Effector memory CD4-positive, alpha-beta T cell (primary cell): ENCODE measurements at regions not wholly inside any gene's neighbourhood (a gene's known extent, or its start where the extent isn't known, plus 50 kb on each side); places are given as distances from the start of the nearest gene placed in this dataset.
"Not testable (repeated sequence)": the region's sequence is repeated elsewhere in the genome, so short reads cannot be mapped to it uniquely, and the experiment has no call there.

Experiments
- DNase-seq, 3 donors: peaks; one replicate each; pipeline ENCODE4 v3.0.0-alpha.2; 2020
- H3K27ac ChIP-seq: 2 replicates; pipeline ENCODE4 v1.7.0; 2013; ENCODE audit warnings: mild to moderate bottlenecking, low read length, moderate library complexity; ENCODE audit not compliant: insufficient read depth, poor library complexity, severe bottlenecking
- H3K27me3 ChIP-seq: replicated peaks from 2 replicates; pipeline ENCODE4 v1.7.0; 2013; ENCODE audit warnings: mild to moderate bottlenecking, low read length; ENCODE audit not compliant: insufficient read depth, control insufficient read depth, poor library complexity, severe bottlenecking
- H3K36me3 ChIP-seq: 2 replicates; pipeline ENCODE4 v1.7.0; 2013; ENCODE audit warnings: mild to moderate bottlenecking, low read length, moderate library complexity; ENCODE audit not compliant: control insufficient read depth, insufficient read depth
- H3K4me1 ChIP-seq: 2 replicates; pipeline ENCODE4 v1.7.0; 2013; ENCODE audit warnings: low read length, mild to moderate bottlenecking; ENCODE audit not compliant: control insufficient read depth, insufficient read depth, poor library complexity, severe bottlenecking
- H3K4me3 ChIP-seq: 2 replicates; pipeline ENCODE4 v1.7.0; 2013; ENCODE audit warnings: low read length, low read depth, mild to moderate bottlenecking; ENCODE audit not compliant: insufficient read depth, poor library complexity, severe bottlenecking
- H3K9me3 ChIP-seq: 2 replicates; pipeline ENCODE4 v1.7.0; 2013; ENCODE audit warnings: mild to moderate bottlenecking, low read length, moderate library complexity; ENCODE audit not compliant: control insufficient read depth

- H3K9me3 ChIP-seq, H3K27ac ChIP-seq, H3K4me3 ChIP-seq, H3K27me3 ChIP-seq, H3K36me3 ChIP-seq, H3K4me1 ChIP-seq, DNase-seq: not testable (repeated sequence)
These were observed 55.1 kb upstream of the CYRIA start for GRCh38 chr2:16720737-16721136.

DNA sequence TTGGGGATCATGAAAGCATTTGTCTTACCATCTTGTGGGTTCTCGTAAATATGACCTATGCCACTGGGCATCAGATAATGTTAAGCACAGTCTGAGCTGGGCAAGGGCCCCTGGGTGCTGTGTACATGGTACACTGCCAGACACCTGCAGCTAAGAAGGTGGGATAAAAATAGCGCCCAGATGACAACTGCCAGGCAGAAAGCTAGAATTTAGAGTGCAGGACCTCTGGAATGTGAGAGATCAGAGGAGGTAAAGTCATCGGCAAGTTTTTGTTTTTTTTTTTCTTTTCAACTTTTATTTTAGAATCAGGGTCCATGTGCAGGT is 53.8 kb upstream of the CYRIA start:
- Histone ChIP-seq H3K36me3 (no peaks in the 10 kb centered on the region), H3K4me1 (no peaks in the 10 kb centered on the region), H3K27me3 (no peaks in the 10 kb centered on the region), H3K27ac (no peak overlapping the region), H3K4me3 (no peak overlapping the region), H3K9me3 (no peaks in the 10 kb centered on the region)
- no peak for DNase-seq

- H3K27me3 ChIP-seq = no peaks in the 10 kb centered on the region
- DNase-seq = no peak
- no peak overlapping the region for H3K27ac ChIP-seq
- no peaks in the 10 kb centered on the region for H3K4me1 ChIP-seq
- H3K9me3 ChIP-seq = no peaks in the 10 kb centered on the region
- H3K4me3 ChIP-seq = no peak overlapping the region
- H3K36me3 ChIP-seq = no peaks in the 10 kb centered on the region
These were observed 53.2 kb upstream of the CYRIA start for GRCh38 chr2:16718576-16719484.

DNA sequence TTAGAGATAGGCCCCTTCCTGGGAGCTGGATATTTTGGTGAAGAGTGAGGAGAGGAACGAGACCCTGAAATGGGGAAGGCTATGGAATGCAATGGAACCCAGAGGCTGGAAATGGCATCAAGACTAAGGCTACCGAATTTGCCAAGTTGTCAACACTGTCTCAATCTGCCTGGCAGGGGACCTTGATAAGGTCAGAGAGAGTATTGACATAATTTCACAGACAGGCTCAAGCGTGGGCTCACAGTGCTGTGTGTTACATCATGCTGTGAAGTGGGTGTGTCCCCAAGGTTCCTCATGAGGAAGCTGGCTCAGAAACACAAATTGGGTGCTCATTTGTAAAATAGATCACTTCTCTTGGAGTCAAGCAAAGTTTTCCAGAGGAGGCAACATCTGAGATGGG is 51.8 kb upstream of the CYRIA start:
- DNase-seq = no peak
- H3K27me3 ChIP-seq = no peaks in the 10 kb centered on the region

DNA sequence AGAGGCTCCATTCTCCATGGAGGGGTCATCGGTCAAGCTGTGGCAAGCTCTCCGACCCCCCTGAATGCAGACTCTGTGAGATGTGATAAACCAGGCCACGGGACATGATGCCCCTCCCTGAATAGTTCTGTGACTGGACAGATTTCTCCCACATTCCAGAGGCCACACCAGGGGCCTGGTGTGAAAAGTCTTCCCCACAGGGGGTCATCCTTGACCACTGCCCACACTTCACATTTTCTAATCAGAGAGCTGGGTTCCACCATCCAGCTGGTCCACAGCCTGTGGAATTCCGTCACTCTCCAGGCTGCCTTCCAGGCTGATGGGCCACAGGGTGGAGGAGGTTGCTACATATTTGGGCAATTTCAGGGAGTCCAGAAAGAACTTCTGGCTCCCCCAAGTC is 51.3 kb upstream of the CYRIA start:
- Histone ChIP-seq H3K9me3 (no peaks in the 10 kb centered on the region), H3K27ac (no peak overlapping the region), H3K4me3 (no peak overlapping the region), H3K36me3 (no peaks in the 10 kb centered on the region), H3K4me1 (no peaks in the 10 kb centered on the region), H3K27me3 (no peaks in the 10 kb centered on the region)
- DNase-seq = no peak

More for the DNA sequence above, 51.8 kb upstream of the CYRIA start:
- H3K4me1 ChIP-seq = no peaks in the 10 kb centered on the region
- H3K36me3 ChIP-seq = no peaks in the 10 kb centered on the region
- no peaks in the 10 kb centered on the region for H3K9me3 ChIP-seq
- H3K4me3 ChIP-seq = no peak overlapping the region
- no peak overlapping the region for H3K27ac ChIP-seq

- no peak overlapping the region for H3K4me3 ChIP-seq
- no peak overlapping the region for H3K27ac ChIP-seq
- H3K36me3 ChIP-seq = no peaks in the 10 kb centered on the region
- H3K27me3 ChIP-seq = no peaks in the 10 kb centered on the region
- no peaks in the 10 kb centered on the region for H3K4me1 ChIP-seq
- DNase-seq = no peak
- no peaks in the 10 kb centered on the region for H3K9me3 ChIP-seq
These were observed 50.4 kb upstream of the CYRIA start for GRCh38 chr2:16716024-16716423.
